Liver (tissue), 8 donors: ENCODE measurements at regions not wholly inside any gene's neighbourhood (a gene's known extent, or its start where the extent isn't known, plus 50 kb on each side); places are given as distances from the start of the nearest gene placed in this dataset.

Experiments used
- DNase-seq: peaks from one replicate; pipeline ENCODE4 v3.0.0-alpha.2; 2017; ENCODE audit warnings: low spot score
- H3K27ac ChIP-seq, 2 donors: one replicate each; pipeline ENCODE4 v1.7.0; 2013; ENCODE audit warnings: inconsistent platforms in 2 of 2, low read length in 2 of 2, control low read depth in 1 of 2, low read depth in 1 of 2, mild to moderate bottlenecking in 1 of 2
- H3K27me3 ChIP-seq, 4 donors: one replicate each; pipeline versions ENCODE4 v1.6.1 to v1.7.0; 2013; ENCODE audit warnings: low read length in 3 of 4, inconsistent platforms in 1 of 4, mild to moderate bottlenecking in 1 of 4, moderate library complexity in 1 of 4; ENCODE audit not compliant: control insufficient read depth in 4 of 4, insufficient read depth in 4 of 4
- H3K36me3 ChIP-seq, 4 donors: one replicate each; pipeline versions ENCODE4 v1.6.1 to v1.7.0; 2013; ENCODE audit warnings: low read length in 3 of 4, mild to moderate bottlenecking in 3 of 4, low read depth in 1 of 4, moderate library complexity in 1 of 4; ENCODE audit not compliant: control insufficient read depth in 4 of 4, insufficient read depth in 3 of 4
- H3K4me1 ChIP-seq, 4 donors: one replicate each; pipeline versions ENCODE4 v1.6.1 to v1.7.0; 2013; ENCODE audit warnings: low read length in 3 of 4, mild to moderate bottlenecking in 3 of 4, moderate library complexity in 1 of 4; ENCODE audit not compliant: control insufficient read depth in 4 of 4, insufficient read depth in 4 of 4
- H3K4me3 ChIP-seq, 3 donors: one replicate each; pipeline versions ENCODE4 v1.6.1 to v1.7.0; 2013; ENCODE audit warnings: low read length in 3 of 3, control low read depth in 1 of 3, low read depth in 1 of 3, mild to moderate bottlenecking in 1 of 3
- H3K9ac ChIP-seq, 2 donors: one replicate each; pipeline ENCODE4 v1.7.0; 2013; ENCODE audit warnings: low read length in 2 of 2, mild to moderate bottlenecking in 2 of 2, moderate library complexity in 2 of 2, control low read depth in 1 of 2, low read depth in 1 of 2
- H3K9me3 ChIP-seq, 4 donors: one replicate each; pipeline versions ENCODE4 v1.6.1 to v1.7.0; 2013; ENCODE audit warnings: low read length in 3 of 4; ENCODE audit not compliant: control insufficient read depth in 4 of 4
- GABPA ChIP-seq, 2 donors: IDR thresholded peaks in 1 of 2; conservative IDR thresholded peaks in 1 of 2; 2 replicates each; pipeline ENCODE4 v1.6.1; 2016; ENCODE audit warnings: antibody characterized with exemption in 2 of 2, mild to moderate bottlenecking in 1 of 2, moderate library complexity in 1 of 2
- HNF4G ChIP-seq: IDR thresholded peaks from 2 replicates; pipeline ENCODE4 v1.6.1; 2016; ENCODE audit warnings: antibody characterized with exemption
- JUND ChIP-seq, 2 donors: IDR thresholded peaks; 2 replicates each; pipeline ENCODE4 v1.6.1; 2016; ENCODE audit warnings: antibody characterized with exemption in 2 of 2
- NR2F2 ChIP-seq: IDR thresholded peaks from 2 replicates; pipeline ENCODE4 v1.6.1; 2016; ENCODE audit warnings: antibody characterized with exemption
- RAD21 ChIP-seq, 2 donors: IDR thresholded peaks; 2 replicates each; pipeline ENCODE4 v1.6.1; 2016; ENCODE audit warnings: antibody characterized with exemption in 2 of 2, mild to moderate bottlenecking in 2 of 2
- RXRA ChIP-seq, 2 donors: IDR thresholded peaks; 2 replicates each; pipeline ENCODE4 v1.6.1; 2017 to 2018; ENCODE audit warnings: antibody characterized with exemption in 2 of 2, mild to moderate bottlenecking in 1 of 2
- SP1 ChIP-seq: IDR thresholded peaks from 2 replicates; pipeline ENCODE4 v1.6.1; 2018; ENCODE audit warnings: antibody characterized with exemption, mild to moderate bottlenecking
- TAF1 ChIP-seq: conservative IDR thresholded peaks from 2 replicates; pipeline ENCODE4 v1.6.1; 2016; ENCODE audit warnings: antibody characterized with exemption, mild to moderate bottlenecking
- WGBS: extraction: QIAGEN DNeasy Blood & Tissue Kit; methylation state at CpG from one replicate; pipeline ENCODE4 v1.1.7; 2013; 5-methylcytosine and 5-hydroxymethylcytosine counted together
- TF ChIP-seq, protein P1 (sequence below): IDR thresholded peaks from 2 replicates; pipeline ENCODE4 v1.6.1; 2016; ENCODE audit warnings: antibody characterized with exemption
- TF ChIP-seq, protein P2 (sequence below): fragments of 150-350 bp; IDR thresholded peaks from 2 replicates; pipeline ENCODE4 v1.5.1; 2017; ENCODE audit warnings: improper control_type of control experiment, low read depth, low read length; ENCODE audit not compliant: missing input control
- TF ChIP-seq, protein P3 (sequence below): IDR thresholded peaks from 2 replicates; pipeline ENCODE4 v1.6.1; 2016; ENCODE audit warnings: antibody characterized with exemption
- TF ChIP-seq, protein P4 (sequence below): IDR thresholded peaks from 2 replicates; pipeline ENCODE4 v1.6.1; 2016; ENCODE audit warnings: antibody characterized with exemption, mild to moderate bottlenecking
- TF ChIP-seq, protein P5 (sequence below): IDR thresholded peaks from 2 replicates; pipeline ENCODE4 v1.6.1; 2016; ENCODE audit warnings: antibody characterized with exemption
- donor health status: healthy.
- donor health status: healthy.
- donor health status: healthy.
- donor health status: healthy.
- donor health status: healthy.

DNA sequence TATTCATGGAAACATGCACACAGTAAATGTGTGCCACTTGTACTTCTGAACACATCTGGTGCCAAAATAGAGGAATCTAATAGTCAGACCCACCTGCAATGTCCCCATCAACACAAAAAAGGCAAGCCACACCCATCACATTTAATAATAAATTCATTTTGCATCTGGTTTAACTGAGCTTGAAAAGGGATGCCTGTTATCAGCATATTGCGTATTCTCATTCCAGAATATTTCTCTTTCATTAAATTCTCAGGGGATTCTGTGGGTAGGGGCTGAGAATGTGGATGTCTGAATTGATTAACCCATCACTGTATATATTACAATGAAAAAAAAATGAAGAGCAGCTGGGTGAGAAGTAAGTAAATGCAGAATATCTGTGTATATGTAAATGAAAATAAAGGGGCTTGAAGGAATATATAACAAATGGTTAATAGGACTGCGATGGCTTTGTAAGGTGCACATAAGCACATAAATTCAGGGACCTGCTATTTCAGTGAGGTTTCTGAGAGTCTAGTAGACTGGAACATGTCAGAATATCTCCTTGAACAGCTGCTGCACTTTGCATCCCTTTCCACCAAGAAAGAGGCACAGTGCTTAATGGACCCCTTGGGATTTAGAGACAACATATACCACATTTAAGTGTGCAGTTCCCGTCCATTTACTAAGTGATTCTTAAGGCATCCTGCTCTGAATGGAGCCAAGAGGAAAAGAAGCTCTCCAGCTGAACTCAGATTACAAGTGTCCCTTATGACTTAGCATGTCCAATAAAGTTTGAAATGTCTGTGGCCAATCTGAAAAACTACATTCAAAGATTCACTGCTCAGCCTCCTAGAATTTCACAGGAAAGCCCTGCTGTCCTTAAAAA, 104.1 kb upstream of the NIPBL start:
- Histone ChIP-seq H3K4me1 (peaks cover 0 to 3% (median 0%) of the 10 kb centered on the region in 4 donors), H3K27me3 (no peaks in the 10 kb centered on the region), H3K36me3 (no peaks in the 10 kb centered on the region), H3K4me3 (no peak overlapping the region), H3K9me3 (no peaks in the 10 kb centered on the region), H3K27ac (no peak overlapping the region), H3K9ac (no peak overlapping the region)
- TF ChIP-seq GABPA (IDR thresholded peaks at IDR 0.05 in 1 of 2, conservative IDR thresholded peaks at IDR 0.05 in 1 of 2) (no peak), HNF4G (no peak), JUND (IDR thresholded peaks at IDR 0.05) (no peak)
- TF ChIP-seq, protein P1, sequence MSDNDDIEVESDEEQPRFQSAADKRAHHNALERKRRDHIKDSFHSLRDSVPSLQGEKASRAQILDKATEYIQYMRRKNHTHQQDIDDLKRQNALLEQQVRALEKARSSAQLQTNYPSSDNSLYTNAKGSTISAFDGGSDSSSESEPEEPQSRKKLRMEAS, result no peak
- DNase-seq, result no peak
- 74% methylated on average over 3 of the region's 3 CpGs for WGBS

DNA sequence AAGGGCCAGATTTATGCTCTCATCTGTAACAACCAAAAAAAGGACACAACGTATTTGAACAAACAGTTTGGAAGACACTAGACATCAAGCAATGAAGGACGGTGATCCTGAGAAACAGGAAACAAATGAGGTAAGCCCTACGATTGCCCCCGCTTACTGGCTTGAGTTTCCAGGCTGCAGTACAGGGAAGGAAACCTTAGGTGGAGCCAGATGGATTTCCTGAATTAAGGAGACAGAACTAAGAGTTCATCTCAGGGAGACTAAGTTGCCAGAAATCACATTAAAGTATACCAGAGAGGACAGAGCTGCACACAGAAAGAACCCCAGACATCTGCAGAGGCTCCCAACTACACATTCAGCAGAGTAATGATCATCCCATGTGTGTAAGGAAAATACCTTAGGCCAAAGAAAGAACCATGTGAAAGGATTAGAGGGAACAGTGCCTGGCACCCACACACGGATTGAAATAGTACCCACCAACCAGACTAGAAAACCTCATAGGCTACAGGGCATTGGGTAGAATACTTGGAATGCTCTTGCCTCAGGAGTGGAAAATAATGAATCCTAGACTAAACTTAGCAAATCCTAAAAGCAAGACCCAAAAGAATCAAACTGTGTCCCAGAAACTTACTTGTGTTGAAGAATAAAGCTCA, 99.3 kb upstream of the NIPBL start:
- H3K9ac ChIP-seq, result no peak overlapping the region
- DNase-seq, result no peak
- H3K27ac ChIP-seq, result no peak overlapping the region
- 21% methylated on average over 5 of the region's 5 CpGs for WGBS
- peaks cover 0 to 3% (median 0%) of the 10 kb centered on the region in 4 donors for H3K4me1 ChIP-seq
- H3K27me3 ChIP-seq, result no peaks in the 10 kb centered on the region
- TF ChIP-seq, protein P2, sequence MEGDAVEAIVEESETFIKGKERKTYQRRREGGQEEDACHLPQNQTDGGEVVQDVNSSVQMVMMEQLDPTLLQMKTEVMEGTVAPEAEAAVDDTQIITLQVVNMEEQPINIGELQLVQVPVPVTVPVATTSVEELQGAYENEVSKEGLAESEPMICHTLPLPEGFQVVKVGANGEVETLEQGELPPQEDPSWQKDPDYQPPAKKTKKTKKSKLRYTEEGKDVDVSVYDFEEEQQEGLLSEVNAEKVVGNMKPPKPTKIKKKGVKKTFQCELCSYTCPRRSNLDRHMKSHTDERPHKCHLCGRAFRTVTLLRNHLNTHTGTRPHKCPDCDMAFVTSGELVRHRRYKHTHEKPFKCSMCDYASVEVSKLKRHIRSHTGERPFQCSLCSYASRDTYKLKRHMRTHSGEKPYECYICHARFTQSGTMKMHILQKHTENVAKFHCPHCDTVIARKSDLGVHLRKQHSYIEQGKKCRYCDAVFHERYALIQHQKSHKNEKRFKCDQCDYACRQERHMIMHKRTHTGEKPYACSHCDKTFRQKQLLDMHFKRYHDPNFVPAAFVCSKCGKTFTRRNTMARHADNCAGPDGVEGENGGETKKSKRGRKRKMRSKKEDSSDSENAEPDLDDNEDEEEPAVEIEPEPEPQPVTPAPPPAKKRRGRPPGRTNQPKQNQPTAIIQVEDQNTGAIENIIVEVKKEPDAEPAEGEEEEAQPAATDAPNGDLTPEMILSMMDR, result peak; percentile 62
- TF ChIP-seq SP1 (no peak), RXRA (IDR thresholded peaks at IDR 0.05) (peak in 1 of 2 donors; percentile 9), JUND (IDR thresholded peaks at IDR 0.05) (no peak), RAD21 (IDR thresholded peaks at IDR 0.05) (peak; percentile 83)
- TF ChIP-seq, protein P3, sequence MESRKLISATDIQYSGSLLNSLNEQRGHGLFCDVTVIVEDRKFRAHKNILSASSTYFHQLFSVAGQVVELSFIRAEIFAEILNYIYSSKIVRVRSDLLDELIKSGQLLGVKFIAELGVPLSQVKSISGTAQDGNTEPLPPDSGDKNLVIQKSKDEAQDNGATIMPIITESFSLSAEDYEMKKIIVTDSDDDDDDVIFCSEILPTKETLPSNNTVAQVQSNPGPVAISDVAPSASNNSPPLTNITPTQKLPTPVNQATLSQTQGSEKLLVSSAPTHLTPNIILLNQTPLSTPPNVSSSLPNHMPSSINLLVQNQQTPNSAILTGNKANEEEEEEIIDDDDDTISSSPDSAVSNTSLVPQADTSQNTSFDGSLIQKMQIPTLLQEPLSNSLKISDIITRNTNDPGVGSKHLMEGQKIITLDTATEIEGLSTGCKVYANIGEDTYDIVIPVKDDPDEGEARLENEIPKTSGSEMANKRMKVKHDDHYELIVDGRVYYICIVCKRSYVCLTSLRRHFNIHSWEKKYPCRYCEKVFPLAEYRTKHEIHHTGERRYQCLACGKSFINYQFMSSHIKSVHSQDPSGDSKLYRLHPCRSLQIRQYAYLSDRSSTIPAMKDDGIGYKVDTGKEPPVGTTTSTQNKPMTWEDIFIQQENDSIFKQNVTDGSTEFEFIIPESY, result no peak
- no peak overlapping the region for H3K4me3 ChIP-seq
- no peaks in the 10 kb centered on the region for H3K36me3 ChIP-seq
- no peaks in the 10 kb centered on the region for H3K9me3 ChIP-seq

DNA sequence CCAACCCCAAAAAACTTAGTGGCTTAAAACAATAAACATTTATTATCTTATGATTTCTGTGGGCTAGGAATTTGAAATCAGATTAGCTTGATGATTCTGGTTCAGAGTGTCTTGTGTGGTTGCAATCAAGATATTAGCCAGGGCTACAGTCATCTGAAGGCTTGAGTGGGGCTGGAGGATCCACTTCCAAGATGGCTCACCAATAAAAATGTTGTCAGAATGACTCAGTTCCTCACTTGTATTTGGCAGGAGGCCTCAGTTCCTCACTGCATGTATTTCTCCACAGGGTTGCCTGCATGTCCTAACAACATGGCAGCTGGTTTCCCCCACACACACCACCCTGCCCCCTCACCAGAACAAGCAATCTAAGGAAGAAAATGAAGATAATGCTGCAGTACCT, 98.2 kb upstream of the NIPBL start:
- H3K9ac ChIP-seq, result no peak overlapping the region
- no peaks in the 10 kb centered on the region for H3K9me3 ChIP-seq
- no peaks in the 10 kb centered on the region for H3K27me3 ChIP-seq
- H3K27ac ChIP-seq, result no peak overlapping the region
- no peak for DNase-seq
- H3K4me3 ChIP-seq, result no peak overlapping the region
- H3K4me1 ChIP-seq, result peaks cover 0 to 3% (median 0%) of the 10 kb centered on the region in 4 donors
- no peak for TF ChIP-seq RAD21 (IDR thresholded peaks at IDR 0.05)
- TF ChIP-seq, protein P3, result no peak
- no peak for TF ChIP-seq NR2F2
- TF ChIP-seq, protein P4, sequence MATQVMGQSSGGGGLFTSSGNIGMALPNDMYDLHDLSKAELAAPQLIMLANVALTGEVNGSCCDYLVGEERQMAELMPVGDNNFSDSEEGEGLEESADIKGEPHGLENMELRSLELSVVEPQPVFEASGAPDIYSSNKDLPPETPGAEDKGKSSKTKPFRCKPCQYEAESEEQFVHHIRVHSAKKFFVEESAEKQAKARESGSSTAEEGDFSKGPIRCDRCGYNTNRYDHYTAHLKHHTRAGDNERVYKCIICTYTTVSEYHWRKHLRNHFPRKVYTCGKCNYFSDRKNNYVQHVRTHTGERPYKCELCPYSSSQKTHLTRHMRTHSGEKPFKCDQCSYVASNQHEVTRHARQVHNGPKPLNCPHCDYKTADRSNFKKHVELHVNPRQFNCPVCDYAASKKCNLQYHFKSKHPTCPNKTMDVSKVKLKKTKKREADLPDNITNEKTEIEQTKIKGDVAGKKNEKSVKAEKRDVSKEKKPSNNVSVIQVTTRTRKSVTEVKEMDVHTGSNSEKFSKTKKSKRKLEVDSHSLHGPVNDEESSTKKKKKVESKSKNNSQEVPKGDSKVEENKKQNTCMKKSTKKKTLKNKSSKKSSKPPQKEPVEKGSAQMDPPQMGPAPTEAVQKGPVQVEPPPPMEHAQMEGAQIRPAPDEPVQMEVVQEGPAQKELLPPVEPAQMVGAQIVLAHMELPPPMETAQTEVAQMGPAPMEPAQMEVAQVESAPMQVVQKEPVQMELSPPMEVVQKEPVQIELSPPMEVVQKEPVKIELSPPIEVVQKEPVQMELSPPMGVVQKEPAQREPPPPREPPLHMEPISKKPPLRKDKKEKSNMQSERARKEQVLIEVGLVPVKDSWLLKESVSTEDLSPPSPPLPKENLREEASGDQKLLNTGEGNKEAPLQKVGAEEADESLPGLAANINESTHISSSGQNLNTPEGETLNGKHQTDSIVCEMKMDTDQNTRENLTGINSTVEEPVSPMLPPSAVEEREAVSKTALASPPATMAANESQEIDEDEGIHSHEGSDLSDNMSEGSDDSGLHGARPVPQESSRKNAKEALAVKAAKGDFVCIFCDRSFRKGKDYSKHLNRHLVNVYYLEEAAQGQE, result no peak
- TF ChIP-seq, protein P5, sequence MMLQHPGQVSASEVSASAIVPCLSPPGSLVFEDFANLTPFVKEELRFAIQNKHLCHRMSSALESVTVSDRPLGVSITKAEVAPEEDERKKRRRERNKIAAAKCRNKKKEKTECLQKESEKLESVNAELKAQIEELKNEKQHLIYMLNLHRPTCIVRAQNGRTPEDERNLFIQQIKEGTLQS, result no peak
- TF ChIP-seq TAF1, result no peak
- no peak for TF ChIP-seq JUND (IDR thresholded peaks at IDR 0.05)
- no peaks in the 10 kb centered on the region for H3K36me3 ChIP-seq
